Spleen (tissue), 11 donors: ENCODE measurements at regions not wholly inside any gene's neighbourhood (a gene's known extent, or its start where the extent isn't known, plus 50 kb on each side); places are given as distances from the start of the nearest gene placed in this dataset.
A peak's percentile ranks its signal among the peaks of the same experiment; 100 is the strongest.
"Not testable (repeated sequence)": the region's sequence is repeated elsewhere in the genome, so short reads cannot be mapped to it uniquely, and the experiment has no call there.

Experiments
- DNase-seq: peaks from one replicate; pipeline ENCODE4 v3.0.0-alpha.2; 2020
- H3K27ac ChIP-seq, 8 donors: fragments of 200-600 bp; sonication (generic) in 7 of 8; 1 replicate in 4 of 8; 2 replicates in 4 of 8; pipeline versions ENCODE4 v1.5.0 to v1.8.0; 2016 to 2021; ENCODE audit warnings: inconsistent platforms in 4 of 8, mild to moderate bottlenecking in 4 of 8, moderate library complexity in 1 of 8
- H3K27me3 ChIP-seq, 7 donors: fragments of 200-600 bp; sonication (generic) in 6 of 7; replicated peaks in 1 of 7; 1 replicate in 4 of 7; 2 replicates in 3 of 7; pipeline versions ENCODE4 v1.5.0 to v1.8.0; 2016 to 2021; ENCODE audit warnings: inconsistent platforms in 3 of 7, mild to moderate bottlenecking in 1 of 7
- H3K36me3 ChIP-seq, 6 donors: fragments of 200-600 bp; sonication (generic) in 5 of 6; 1 replicate in 4 of 6; 2 replicates in 2 of 6; pipeline versions ENCODE4 v1.5.0 to v1.8.0; 2016 to 2021; ENCODE audit warnings: inconsistent platforms in 2 of 6
- H3K4me1 ChIP-seq, 6 donors: fragments of 200-600 bp; sonication (generic) in 5 of 6; 1 replicate in 3 of 6; 2 replicates in 3 of 6; pipeline versions ENCODE4 v1.5.0 to v1.8.0; 2016 to 2021; ENCODE audit warnings: inconsistent platforms in 3 of 6
- H3K4me3 ChIP-seq, 8 donors: fragments of 200-600 bp; sonication (generic) in 7 of 8; 1 replicate in 4 of 8; 2 replicates in 4 of 8; pipeline versions ENCODE4 v1.5.0 to v1.8.0; 2016 to 2021; ENCODE audit warnings: inconsistent platforms in 4 of 8, mild to moderate bottlenecking in 4 of 8, moderate library complexity in 2 of 8
- H3K9me3 ChIP-seq, 8 donors: fragments of 200-600 bp; sonication (generic) in 7 of 8; 1 replicate in 4 of 8; 2 replicates in 4 of 8; pipeline versions ENCODE4 v1.5.0 to v1.8.0; 2016 to 2021; ENCODE audit warnings: inconsistent platforms in 4 of 8
- POLR2A ChIP-seq, 3 donors: fragments of 450-650 bp; IDR thresholded peaks; one replicate each; pipeline ENCODE4 v1.5.1; 2017; ENCODE audit warnings: antibody characterized with exemption in 3 of 3, mild to moderate bottlenecking in 1 of 3
- POLR2AphosphoS5 ChIP-seq, 3 donors: sonication (generic); formaldehyde crosslinking; IDR thresholded peaks; one replicate each; pipeline ENCODE4 v1.5.1; 2017; ENCODE audit warnings: antibody characterized with exemption in 3 of 3
- WGBS, 5 donors: extraction: QIAGEN DNeasy Blood & Tissue Kit in 3 of 5; methylation state at CpG; one replicate each; pipeline versions ENCODE4 v1.1.5 to v1.1.7; 2013 to 2018; 5-methylcytosine and 5-hydroxymethylcytosine counted together
- intact Hi-C: fragments of 100-400 bp; cut with DNase I; formaldehyde crosslinking; loops from one replicate; pipeline ENCODE4 v1.15.0; 2023; ENCODE audit warnings: low total_unique reads
- TF ChIP-seq, protein P1 (sequence below), 11 experiments: fragments of 200-600 bp in 7 of 11; fragments of 450-650 bp in 4 of 11; sonication (generic) in 4 of 11; IDR thresholded peaks in 8 of 11; conservative IDR thresholded peaks in 3 of 11; 1 replicate in 7 of 11; 2 replicates in 4 of 11; pipeline versions ENCODE4 v1.4.0 to v1.8.0; 2016 to 2021; ENCODE audit warnings: antibody characterized with exemption in 11 of 11, inconsistent platforms in 4 of 11, mild to moderate bottlenecking in 1 of 11
- donor health status: healthy with polysubstance abuse.
- donor health status: DM: no; HTN: no; CAD: no; lungs with moderate emphysema.
- donor health status: DM: no; HTN: no; CAD: no.
- donor health status: Bipolar disorder and iron deficiency.
- donor health status: healthy.
- donor health status: DM: no; HTN: no; CAD: no.
- donor health status: DM: yes; HTN: yes; CAD: no.

GRCh38 chr6:62797190-62797589 lies 414.1 kb upstream of the FKBP1C start:
- 65 to 87% (median 68%) methylated on average over 4 of the region's 4 CpGs for WGBS, 5 donors
- intact Hi-C loops = no loop called here
- Histone ChIP-seq H3K27me3 (no peaks in the 10 kb centered on the region), H3K4me3 (no peak overlapping the region), H3K36me3 (no peaks in the 10 kb centered on the region), H3K27ac (no peak overlapping the region), H3K4me1 (no peaks in the 10 kb centered on the region), H3K9me3 (peaks cover 0 to 20% (median 4%) of the 10 kb centered on the region in 8 donors)
- TF ChIP-seq POLR2AphosphoS5 (IDR thresholded peaks at IDR 0.05) (no peak), POLR2A (IDR thresholded peaks at IDR 0.05) (no peak)
- TF ChIP-seq, protein P1, sequence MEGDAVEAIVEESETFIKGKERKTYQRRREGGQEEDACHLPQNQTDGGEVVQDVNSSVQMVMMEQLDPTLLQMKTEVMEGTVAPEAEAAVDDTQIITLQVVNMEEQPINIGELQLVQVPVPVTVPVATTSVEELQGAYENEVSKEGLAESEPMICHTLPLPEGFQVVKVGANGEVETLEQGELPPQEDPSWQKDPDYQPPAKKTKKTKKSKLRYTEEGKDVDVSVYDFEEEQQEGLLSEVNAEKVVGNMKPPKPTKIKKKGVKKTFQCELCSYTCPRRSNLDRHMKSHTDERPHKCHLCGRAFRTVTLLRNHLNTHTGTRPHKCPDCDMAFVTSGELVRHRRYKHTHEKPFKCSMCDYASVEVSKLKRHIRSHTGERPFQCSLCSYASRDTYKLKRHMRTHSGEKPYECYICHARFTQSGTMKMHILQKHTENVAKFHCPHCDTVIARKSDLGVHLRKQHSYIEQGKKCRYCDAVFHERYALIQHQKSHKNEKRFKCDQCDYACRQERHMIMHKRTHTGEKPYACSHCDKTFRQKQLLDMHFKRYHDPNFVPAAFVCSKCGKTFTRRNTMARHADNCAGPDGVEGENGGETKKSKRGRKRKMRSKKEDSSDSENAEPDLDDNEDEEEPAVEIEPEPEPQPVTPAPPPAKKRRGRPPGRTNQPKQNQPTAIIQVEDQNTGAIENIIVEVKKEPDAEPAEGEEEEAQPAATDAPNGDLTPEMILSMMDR (IDR thresholded peaks at IDR 0.05 in 8 of 11, conservative IDR thresholded peaks at IDR 0.05 in 3 of 11) = no peak
- DNase-seq = no peak

DNA sequence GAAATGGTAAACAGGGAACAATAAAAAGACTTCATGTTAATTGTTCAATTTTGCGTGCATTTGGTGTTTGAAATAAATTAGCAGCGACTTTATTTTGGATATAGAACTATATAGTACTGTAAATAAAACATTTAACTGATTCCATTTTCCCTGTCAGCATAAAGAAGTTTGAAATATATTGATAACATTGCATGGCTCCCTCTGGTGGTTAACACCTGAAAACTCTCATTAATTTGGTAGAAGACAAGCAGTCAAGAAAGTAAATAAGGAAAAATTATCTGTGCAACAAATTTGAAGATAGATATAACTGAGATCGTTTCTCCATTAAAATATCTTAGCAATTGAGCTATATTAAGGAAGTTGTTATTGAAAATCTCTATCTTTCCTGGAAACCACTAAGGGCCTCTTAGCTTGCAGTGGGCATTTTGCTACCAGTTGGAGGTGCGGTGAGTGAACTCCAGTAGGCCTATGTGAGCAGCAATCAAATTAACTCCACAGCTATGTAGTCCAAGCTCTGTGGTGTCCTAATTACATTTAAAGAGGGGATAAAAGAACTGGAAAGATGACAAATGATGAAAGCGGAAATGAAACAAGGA lies 435.7 kb upstream of the FKBP1C start:
- Histone ChIP-seq H3K36me3 (no peaks in the 10 kb centered on the region), H3K27me3 (no peaks in the 10 kb centered on the region), H3K9me3 (no peaks in the 10 kb centered on the region), H3K27ac (no peak overlapping the region), H3K4me3 (no peak overlapping the region), H3K4me1 (no peaks in the 10 kb centered on the region)
- TF ChIP-seq, protein P1 (IDR thresholded peaks at IDR 0.05 in 8 of 11, conservative IDR thresholded peaks at IDR 0.05 in 3 of 11) = peak in 5 of 11 experiments; percentile 16 to 47 (median 36)
- TF ChIP-seq POLR2AphosphoS5 (IDR thresholded peaks at IDR 0.05) (no peak), POLR2A (IDR thresholded peaks at IDR 0.05) (no peak)
- DNase-seq = no peak
- intact Hi-C loops = no loop called here
- 43 to 50% (median 47%) methylated on average over 5 of the region's 5 CpGs for WGBS, 5 donors

GRCh38 chr6:62766174-62766573 lies 445.1 kb upstream of the FKBP1C start:
- H3K36me3 ChIP-seq, H3K9me3 ChIP-seq, H3K4me3 ChIP-seq, H3K27me3 ChIP-seq, H3K4me1 ChIP-seq, intact Hi-C loops, H3K27ac ChIP-seq, DNase-seq: not testable (repeated sequence)
- WGBS, 5 donors = 78 to 89% (median 80%) methylated on average over 5 of the region's 5 CpGs

DNA sequence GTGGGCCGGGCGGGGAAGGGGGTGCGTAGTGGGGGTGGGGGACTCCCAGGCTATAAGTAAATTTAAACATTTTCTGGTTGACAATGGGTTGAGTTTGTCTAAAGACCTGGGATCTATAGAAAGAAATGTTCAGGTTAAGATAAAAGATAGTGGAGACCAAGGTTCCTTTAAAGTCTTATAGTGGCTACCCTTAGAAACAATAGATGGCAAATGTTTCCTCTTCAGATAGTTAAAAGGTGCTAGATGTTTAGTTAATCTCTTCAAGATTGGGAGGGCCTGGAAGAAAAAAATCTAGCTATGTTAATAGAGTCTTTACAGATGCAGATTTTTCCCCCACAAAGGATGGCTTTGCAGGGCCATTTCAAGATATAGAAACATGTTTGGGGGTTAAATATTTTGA lies 446.4 kb upstream of the FKBP1C start:
- H3K27me3 ChIP-seq = no peaks in the 10 kb centered on the region
- H3K4me3 ChIP-seq = no peak overlapping the region
- H3K9me3 ChIP-seq = no peaks in the 10 kb centered on the region
- no peak for DNase-seq
- intact Hi-C loops = no loop called here
- no peaks in the 10 kb centered on the region for H3K36me3 ChIP-seq
- WGBS, 5 donors = 76 to 94% (median 89%) methylated on average over 3 of the region's 3 CpGs
- H3K4me1 ChIP-seq = no peaks in the 10 kb centered on the region
- TF ChIP-seq POLR2A (IDR thresholded peaks at IDR 0.05) = no peak
- TF ChIP-seq, protein P1 (IDR thresholded peaks at IDR 0.05 in 8 of 11, conservative IDR thresholded peaks at IDR 0.05 in 3 of 11) = no peak
- TF ChIP-seq POLR2AphosphoS5 (IDR thresholded peaks at IDR 0.05) = no peak
- H3K27ac ChIP-seq = no peak overlapping the region
